Hematopoietic multipotent progenitor cell treated with erythropoietin and hydrocortisone succinate and interleukin-3 and kit ligand, for 6 days (in vitro differentiated cells): ENCODE measurements at regions not wholly inside any gene's neighbourhood (a gene's known extent, or its start where the extent isn't known, plus 50 kb on each side); places are given as distances from the start of the nearest gene placed in this dataset.
"Not testable (repeated sequence)": the region's sequence is repeated elsewhere in the genome, so short reads cannot be mapped to it uniquely, and the experiment has no call there.

Experiments used
- DNase-seq: peaks from one replicate; pipeline ENCODE4 v3.0.0-alpha.2; 2015

DNA sequence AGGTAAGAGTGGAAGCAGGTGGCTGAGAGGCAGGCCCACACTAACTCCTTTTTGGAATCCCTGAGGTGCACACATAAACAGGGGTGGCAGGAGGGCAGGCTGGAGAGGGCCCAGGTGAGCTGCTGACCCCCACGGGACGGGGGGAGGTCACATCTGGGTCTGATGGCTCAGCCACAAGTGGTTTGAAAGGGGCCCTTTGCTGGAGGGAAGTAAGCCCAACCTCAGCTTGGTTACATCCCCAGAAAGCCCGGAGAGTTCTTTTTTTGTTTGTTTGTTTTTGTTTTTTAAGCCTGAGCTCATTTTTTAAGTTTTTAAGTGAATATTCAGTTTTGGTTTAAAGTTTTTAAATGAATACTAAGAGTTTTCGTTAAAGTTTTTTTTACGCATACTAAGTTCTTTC is 72.8 kb upstream of the CUX1 start:
- peak; percentile 46 for DNase-seq

DNA sequence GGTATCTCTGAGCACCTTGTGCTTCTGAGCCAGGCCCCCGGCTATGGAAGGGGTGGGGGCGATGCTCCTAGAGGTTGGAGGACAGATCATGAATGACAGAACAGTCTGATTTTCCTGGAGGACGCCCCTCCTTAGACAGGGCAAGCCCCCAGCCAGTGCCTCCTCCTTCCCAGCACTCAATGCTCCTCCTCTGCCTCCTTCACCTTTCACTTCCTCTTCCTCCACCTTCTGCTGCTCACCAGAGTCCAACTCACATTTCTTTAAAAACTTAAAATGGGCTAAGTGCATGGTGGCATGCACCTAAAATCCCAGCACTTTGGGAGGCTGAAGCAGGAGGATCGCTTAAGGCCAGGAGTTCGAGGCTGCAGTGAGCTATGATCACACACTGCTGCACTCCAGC is 71.1 kb upstream of the CUX1 start:
- DNase-seq = no peak

DNA sequence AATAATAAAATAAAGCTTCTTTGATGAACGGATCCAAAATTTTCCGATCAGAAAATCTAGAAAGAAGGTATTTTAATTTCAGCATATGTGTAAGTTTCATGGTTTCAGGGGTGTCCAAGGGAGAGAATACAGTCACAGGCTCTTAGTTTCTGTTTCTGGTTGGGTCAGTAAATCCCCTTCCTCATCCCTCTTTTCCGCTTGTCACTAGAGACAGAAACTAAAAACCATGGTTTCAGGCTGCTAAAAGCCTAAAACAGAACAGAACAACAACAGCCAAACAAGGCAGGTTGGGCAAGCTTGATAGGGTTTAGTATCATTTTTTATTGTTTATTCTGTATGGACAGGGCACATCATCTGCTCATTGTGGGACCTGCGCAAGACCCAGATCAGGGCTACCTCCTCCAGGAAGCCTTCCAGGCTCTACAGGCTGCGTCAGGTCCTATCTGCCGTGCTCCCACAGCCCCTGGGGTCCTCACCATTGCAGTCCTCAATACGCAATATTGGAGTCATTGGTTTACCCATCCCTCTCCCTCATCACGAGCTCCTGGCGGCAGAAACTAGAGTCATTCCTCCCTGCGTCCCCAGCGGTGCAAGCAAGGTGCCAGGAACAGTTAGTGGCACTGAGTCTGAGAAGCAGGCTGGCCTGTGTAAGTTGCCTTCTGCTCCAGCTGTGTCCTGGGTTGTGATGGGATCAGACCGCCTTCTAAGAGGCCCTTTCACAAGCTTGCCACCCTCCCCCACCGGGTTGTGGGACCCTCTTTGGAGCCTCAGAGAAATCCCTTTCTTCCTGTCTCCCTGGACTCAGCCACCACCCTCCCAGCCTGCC is 70.2 kb upstream of the CUX1 start:
- DNase-seq = no peak

DNA sequence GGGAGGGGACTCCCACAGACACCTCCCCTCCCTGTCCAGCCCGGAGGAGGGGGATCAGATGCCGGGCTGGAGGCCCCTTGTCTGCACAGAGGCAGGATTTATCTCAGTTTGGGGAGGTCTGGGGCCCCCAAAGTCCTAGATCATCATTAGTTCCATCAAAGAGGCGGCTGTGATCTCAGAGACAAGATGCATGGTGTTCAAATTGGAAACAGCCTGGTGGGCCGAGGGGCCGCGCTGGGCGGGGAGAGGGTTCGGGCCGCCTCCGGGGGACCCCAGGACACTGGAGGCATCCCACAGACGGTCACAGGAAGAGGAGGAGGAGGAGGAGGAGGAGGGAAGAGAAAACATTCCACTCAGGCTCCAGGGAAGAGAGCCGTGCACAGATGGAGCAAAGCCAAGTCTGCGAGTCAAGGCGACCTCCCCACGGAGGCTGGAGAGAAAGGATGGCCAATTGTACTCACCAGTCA is 69.5 kb upstream of the CUX1 start:
- DNase-seq = no peak

DNA sequence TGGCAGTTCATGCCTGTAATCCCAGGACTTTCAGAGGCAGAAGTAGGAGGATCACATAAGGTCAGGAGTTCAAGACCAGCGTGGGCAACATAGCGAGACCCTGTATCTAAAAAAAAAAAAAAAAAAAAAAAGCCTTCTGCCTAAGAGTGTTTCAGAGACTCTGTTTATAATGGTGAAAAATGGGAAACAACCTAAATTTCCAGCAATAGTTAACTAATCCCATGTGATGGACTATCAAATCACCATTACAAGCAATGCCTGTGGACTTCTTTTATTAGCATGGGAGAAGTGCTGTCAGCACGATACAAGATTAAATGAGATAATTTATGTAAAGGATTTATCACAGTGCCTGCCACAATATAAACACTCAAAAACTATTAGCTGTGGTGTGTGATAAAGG is 67.5 kb upstream of the CUX1 start:
- DNase-seq = no peak

DNA sequence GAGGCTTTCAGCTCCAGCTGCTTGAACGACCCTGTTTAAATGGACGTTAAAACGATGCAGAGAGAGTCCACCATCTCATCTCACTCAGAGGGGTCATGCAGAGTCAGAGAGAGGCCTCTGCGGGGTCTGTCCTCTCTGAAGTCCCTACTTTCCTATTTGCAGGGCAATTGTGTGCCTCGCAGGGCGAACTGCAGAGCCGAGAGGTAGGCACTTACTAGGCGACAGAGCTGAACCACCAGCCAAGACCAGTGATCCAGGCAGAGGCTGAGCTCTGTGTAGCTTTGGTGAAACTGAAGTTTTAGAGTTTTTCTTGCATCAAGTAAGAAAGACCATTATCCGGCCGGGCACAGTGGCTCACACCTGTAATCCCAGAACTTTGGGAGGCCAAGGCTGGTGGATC is 64.1 kb upstream of the CUX1 start:
- DNase-seq = no peak

DNA sequence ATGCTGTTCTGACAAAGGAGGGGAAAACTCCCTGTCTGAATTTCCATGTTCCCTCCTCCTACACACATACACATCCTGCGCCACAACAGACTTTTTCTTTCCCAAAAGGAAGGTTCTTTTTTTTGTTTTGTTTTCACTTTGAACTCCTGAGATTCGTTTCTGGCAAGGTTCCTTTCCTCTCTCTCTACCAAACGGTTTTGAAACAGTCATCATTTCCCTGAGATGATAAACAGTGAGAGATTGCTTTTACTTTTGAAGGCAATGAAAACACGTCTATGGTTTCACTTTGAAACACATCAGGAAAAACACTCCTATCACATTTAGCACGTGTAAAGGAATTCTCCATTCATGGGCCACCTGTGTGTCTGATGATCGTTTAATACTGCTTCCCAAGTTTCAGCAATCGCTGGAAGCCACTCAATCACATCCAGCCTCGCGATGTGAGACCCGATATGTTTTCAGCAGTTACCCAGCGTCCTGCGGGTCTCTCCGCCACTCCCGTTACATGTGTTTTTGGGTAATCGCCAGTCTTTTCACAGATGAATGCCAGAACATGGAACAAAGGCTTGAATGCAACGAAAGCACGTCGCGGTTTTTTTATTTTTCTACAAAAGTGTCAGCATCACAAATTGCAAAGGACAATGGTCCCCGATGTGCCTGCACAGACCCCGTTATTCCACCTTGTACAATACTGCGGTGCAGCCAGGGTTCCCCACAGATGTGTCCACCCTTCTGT is 62.8 kb upstream of the CUX1 start:
- DNase-seq = no peak

DNA sequence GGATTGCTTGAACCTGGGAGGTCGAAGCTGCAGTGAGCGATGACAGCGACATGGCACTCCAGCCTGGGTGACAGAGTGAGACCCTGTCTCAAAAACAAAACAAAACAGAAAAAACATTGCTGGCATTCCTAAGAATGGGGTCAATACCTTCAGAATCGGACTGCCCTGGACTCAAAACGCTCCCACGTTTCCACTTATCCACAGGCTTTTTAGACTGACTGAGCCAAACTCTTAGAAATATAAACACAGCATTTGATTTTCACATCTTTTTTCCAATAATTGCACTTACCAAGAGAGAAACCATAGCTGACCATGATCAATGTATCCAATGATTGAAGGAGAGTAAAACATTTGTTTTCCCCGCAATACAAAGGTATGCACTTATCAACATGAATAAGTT is 59.5 kb upstream of the CUX1 start:
- DNase-seq = no peak

DNA sequence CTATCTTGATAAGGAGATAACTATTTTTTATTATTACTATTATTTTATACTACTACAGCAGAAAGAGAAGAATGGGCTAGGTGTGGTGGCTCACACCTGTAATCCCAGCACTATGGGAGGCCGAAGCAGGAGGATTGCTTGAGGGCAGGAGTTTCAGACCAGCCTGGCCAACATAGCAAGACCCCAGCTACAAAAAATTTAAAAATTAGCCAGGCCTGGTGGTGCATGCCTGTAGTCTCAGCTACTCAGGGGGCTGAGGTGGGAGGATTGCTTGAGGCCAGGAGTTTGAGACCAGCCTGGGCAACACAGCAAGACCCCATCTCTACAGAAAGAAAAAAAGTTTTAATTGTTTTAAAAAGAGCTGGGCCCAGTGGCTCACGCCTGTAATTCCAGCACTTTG is 58.9 kb upstream of the CUX1 start:
- not testable (repeated sequence) for DNase-seq

DNA sequence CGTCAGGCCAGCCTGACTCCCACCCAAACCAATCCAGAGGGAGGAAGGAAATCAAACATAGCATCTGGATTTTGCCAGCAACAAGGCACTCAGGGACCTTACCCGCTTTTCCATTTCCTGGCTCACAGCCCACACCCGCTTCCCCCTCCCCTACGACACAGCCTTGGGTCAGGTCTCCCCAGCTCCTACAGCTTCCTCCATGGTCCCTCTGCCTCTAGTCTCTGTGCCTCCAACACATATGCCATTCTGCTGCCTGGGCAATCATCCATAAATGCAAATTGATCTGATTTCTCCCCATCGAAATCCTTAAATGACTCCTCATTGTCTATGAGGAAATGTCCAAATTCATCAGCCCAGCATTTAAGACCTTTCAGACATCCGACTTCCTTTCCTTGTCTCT is 53.2 kb upstream of the CUX1 start:
- DNase-seq = no peak

DNA sequence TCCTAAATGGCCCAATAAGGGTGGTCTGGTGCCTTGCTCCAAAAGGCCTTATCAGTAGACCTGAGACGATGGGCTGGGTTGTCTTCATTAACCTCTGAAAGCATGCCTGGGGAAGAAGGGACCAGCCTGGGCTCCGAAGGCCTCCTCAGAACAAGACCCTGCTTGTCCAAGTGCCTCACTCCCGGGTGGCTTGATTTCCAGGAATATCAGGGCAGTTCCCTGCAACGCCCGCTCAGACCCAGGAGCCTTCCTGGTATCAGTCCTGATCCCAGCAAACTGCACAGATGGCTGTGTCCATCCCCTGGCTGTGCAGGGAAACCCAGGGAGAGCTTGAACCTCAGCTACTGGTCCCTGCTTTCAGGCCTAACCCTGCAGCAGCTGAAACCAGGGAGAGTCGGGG is 49.9 kb upstream of the CUX1 start:
- DNase-seq = no peak
